HL-60 (cell line): ENCODE measurements at regions not wholly inside any gene's neighbourhood (a gene's known extent, or its start where the extent isn't known, plus 50 kb on each side); places are given as distances from the start of the nearest gene placed in this dataset.

Source experiments
- GABPA ChIP-seq: IDR thresholded peaks from 2 replicates; pipeline ENCODE4 v1.6.1; 2012; ENCODE audit warnings: low read depth
- POLR2AphosphoS5 ChIP-seq: IDR thresholded peaks from 2 replicates; pipeline ENCODE4 v1.6.1; 2012; ENCODE audit warnings: low read depth
- REST ChIP-seq: IDR thresholded peaks from 2 replicates; pipeline ENCODE4 v1.6.1; 2012; ENCODE audit warnings: low read depth; ENCODE audit not compliant: insufficient replicate concordance
- SPI1 ChIP-seq: IDR thresholded peaks from 2 replicates; pipeline ENCODE4 v1.6.1; 2012; ENCODE audit warnings: low read depth, mild to moderate bottlenecking, borderline replicate concordance
- TF ChIP-seq, protein P1 (sequence below): IDR thresholded peaks from one replicate; pipeline ENCODE4 v1.5.1; 2011; ENCODE audit warnings: low read length, control low read depth, inconsistent platforms; ENCODE audit not compliant: insufficient read depth

- TF ChIP-seq, protein P1, sequence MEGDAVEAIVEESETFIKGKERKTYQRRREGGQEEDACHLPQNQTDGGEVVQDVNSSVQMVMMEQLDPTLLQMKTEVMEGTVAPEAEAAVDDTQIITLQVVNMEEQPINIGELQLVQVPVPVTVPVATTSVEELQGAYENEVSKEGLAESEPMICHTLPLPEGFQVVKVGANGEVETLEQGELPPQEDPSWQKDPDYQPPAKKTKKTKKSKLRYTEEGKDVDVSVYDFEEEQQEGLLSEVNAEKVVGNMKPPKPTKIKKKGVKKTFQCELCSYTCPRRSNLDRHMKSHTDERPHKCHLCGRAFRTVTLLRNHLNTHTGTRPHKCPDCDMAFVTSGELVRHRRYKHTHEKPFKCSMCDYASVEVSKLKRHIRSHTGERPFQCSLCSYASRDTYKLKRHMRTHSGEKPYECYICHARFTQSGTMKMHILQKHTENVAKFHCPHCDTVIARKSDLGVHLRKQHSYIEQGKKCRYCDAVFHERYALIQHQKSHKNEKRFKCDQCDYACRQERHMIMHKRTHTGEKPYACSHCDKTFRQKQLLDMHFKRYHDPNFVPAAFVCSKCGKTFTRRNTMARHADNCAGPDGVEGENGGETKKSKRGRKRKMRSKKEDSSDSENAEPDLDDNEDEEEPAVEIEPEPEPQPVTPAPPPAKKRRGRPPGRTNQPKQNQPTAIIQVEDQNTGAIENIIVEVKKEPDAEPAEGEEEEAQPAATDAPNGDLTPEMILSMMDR: no peak
- TF ChIP-seq POLR2AphosphoS5: no peak
- no peak for TF ChIP-seq GABPA
- no peak for TF ChIP-seq REST
- TF ChIP-seq SPI1: no peak
Observed at GRCh38 chr4:4803216-4803911, 56.1 kb upstream of the MSX1 start.
